ENCODE measurements at regions not wholly inside any gene's neighbourhood (a gene's known extent, or its start where the extent isn't known, plus 50 kb on each side); places are given as distances from the start of the nearest gene placed in this dataset.

GRCh38 chr16:72226136-72226535, 54.2 kb upstream of the PMFBP1 start:
- TF ChIP-seq CTCF (IDR thresholded peaks at IDR 0.05) (no peak), POLR2A (IDR thresholded peaks at IDR 0.05) (no peak)
